H9 (cell line): ENCODE measurements at regions not wholly inside any gene's neighbourhood (a gene's known extent, or its start where the extent isn't known, plus 50 kb on each side); places are given as distances from the start of the nearest gene placed in this dataset.

Experiments used
- DNase-seq: peaks from one replicate; pipeline ENCODE4 v3.0.0-alpha.2; 2017
- H2AFZ ChIP-seq: one replicate; pipeline ENCODE4 v1.6.1; 2013; ENCODE audit warnings: mild to moderate bottlenecking, low read length, control low read depth, moderate library complexity
- H2AK5ac ChIP-seq: 2 replicates; pipeline ENCODE4 v1.6.1; 2013; ENCODE audit warnings: low read length, control low read depth, mixed read lengths; ENCODE audit not compliant: insufficient read length
- H2BK120ac ChIP-seq: one replicate; pipeline ENCODE4 v1.6.1; 2013; ENCODE audit warnings: low read depth, mild to moderate bottlenecking, low read length, control low read depth, inconsistent platforms; ENCODE audit not compliant: poor library complexity, severe bottlenecking
- H2BK12ac ChIP-seq: 2 replicates; pipeline ENCODE4 v1.6.1; 2013; ENCODE audit warnings: low read length, control low read depth, mixed read lengths, low read depth; ENCODE audit not compliant: insufficient read length
- H2BK15ac ChIP-seq: 2 replicates; pipeline ENCODE4 v1.6.1; 2013; ENCODE audit warnings: low read depth, low read length, control low read depth
- H2BK20ac ChIP-seq: one replicate; pipeline ENCODE4 v1.6.1; 2013; ENCODE audit warnings: low read depth, mild to moderate bottlenecking, low read length, control low read depth, inconsistent platforms; ENCODE audit not compliant: poor library complexity, severe bottlenecking
- H2BK5ac ChIP-seq: 2 replicates; pipeline ENCODE4 v1.6.1; 2013; ENCODE audit warnings: low read length, control low read depth, mixed read lengths; ENCODE audit not compliant: insufficient read length
- H3K14ac ChIP-seq: 2 replicates; pipeline ENCODE4 v1.6.1; 2013; ENCODE audit warnings: low read length, control low read depth; ENCODE audit not compliant: insufficient read depth
- H3K18ac ChIP-seq: 2 replicates; pipeline ENCODE4 v1.6.1; 2013; ENCODE audit warnings: low read depth, mild to moderate bottlenecking, mixed read lengths, low read length, control low read depth; ENCODE audit not compliant: insufficient read length
- H3K23ac ChIP-seq: 2 replicates; pipeline ENCODE4 v1.6.1; 2013; ENCODE audit warnings: low read length, control low read depth, mixed read lengths, low read depth; ENCODE audit not compliant: insufficient read length
- H3K23me2 ChIP-seq: 2 replicates; pipeline ENCODE4 v1.6.1; 2013; ENCODE audit warnings: low read depth, mild to moderate bottlenecking, mixed read lengths, low read length, control low read depth; ENCODE audit not compliant: insufficient read length, poor library complexity, severe bottlenecking
- H3K27ac ChIP-seq: 2 replicates; pipeline ENCODE4 v1.5.1; 2013; ENCODE audit warnings: low read length, control low read depth, mixed read lengths, low read depth; ENCODE audit not compliant: insufficient read length
- H3K27me3 ChIP-seq: 2 replicates; pipeline ENCODE4 v1.6.1; 2013; ENCODE audit warnings: low read length, control low read depth, inconsistent platforms; ENCODE audit not compliant: insufficient read depth
- H3K4ac ChIP-seq: 2 replicates; pipeline ENCODE4 v1.6.1; 2013; ENCODE audit warnings: low read depth, mild to moderate bottlenecking, control low read depth, inconsistent platforms, low read length, moderate library complexity
- H3K4me1 ChIP-seq: 2 replicates; pipeline ENCODE4 v1.6.1; 2013; ENCODE audit warnings: low read length, control low read depth, inconsistent platforms; ENCODE audit not compliant: insufficient read depth
- H3K4me2 ChIP-seq: 2 replicates; pipeline ENCODE4 v1.6.1; 2013; ENCODE audit warnings: low read length, control low read depth, mixed read lengths; ENCODE audit not compliant: insufficient read length, insufficient read depth
- H3K56ac ChIP-seq: 2 replicates; pipeline ENCODE4 v1.6.1; 2013; ENCODE audit warnings: low read depth, mild to moderate bottlenecking, mixed read lengths, low read length, control low read depth; ENCODE audit not compliant: insufficient read length
- H3K79me1 ChIP-seq: 2 replicates; pipeline ENCODE4 v1.6.1; 2013; ENCODE audit warnings: low read depth, mild to moderate bottlenecking, moderate library complexity, low read length, control low read depth, inconsistent platforms; ENCODE audit not compliant: insufficient read depth, poor library complexity, severe bottlenecking
- H3K79me2 ChIP-seq: 2 replicates; pipeline ENCODE4 v1.6.1; 2013; ENCODE audit warnings: low read length, control low read depth, inconsistent platforms; ENCODE audit not compliant: insufficient read depth
- H3K9ac ChIP-seq: 2 replicates; pipeline ENCODE4 v1.6.1; 2013; ENCODE audit warnings: low read length, control low read depth, mixed read lengths; ENCODE audit not compliant: insufficient read length; ENCODE audit errors: extremely low read depth
- H3K9me3 ChIP-seq: one replicate; pipeline ENCODE4 v1.6.1; 2013; ENCODE audit warnings: low read depth, low read length, inconsistent platforms; ENCODE audit not compliant: control insufficient read depth
- H3T11ph ChIP-seq: one replicate; pipeline ENCODE4 v1.6.1; 2013; ENCODE audit warnings: mild to moderate bottlenecking, low read length, control low read depth, inconsistent platforms
- H4K20me1 ChIP-seq: one replicate; pipeline ENCODE4 v1.6.1; 2013; ENCODE audit not compliant: control insufficient read depth, insufficient read length, insufficient read depth
- H4K5ac ChIP-seq: 2 replicates; pipeline ENCODE4 v1.6.1; 2013; ENCODE audit warnings: low read depth, mild to moderate bottlenecking, mixed read lengths, low read length, control low read depth; ENCODE audit not compliant: insufficient read length
- H4K8ac ChIP-seq: replicated peaks from 2 replicates; pipeline ENCODE4 v1.6.1; 2013; ENCODE audit warnings: low read length, control low read depth, mixed read lengths, low read depth; ENCODE audit not compliant: insufficient read length
- H4K91ac ChIP-seq: 2 replicates; pipeline ENCODE4 v1.6.1; 2013; ENCODE audit warnings: low read depth, mild to moderate bottlenecking, moderate library complexity, mixed read lengths, low read length, control low read depth; ENCODE audit not compliant: insufficient read length
- H3K27ac Mint-ChIP-seq, 3 experiments: 2 replicates in 2 of 3; 3 replicates in 1 of 3; pipeline ENCODE4 v1.8.0; 2020 to 2021; ENCODE audit warnings: mixed read lengths in 3 of 3, mild to moderate bottlenecking in 1 of 3, moderate library complexity in 1 of 3
- H3K27me3 Mint-ChIP-seq: 2 replicates; pipeline ENCODE4 v1.8.0; 2021; ENCODE audit warnings: low read depth, mild to moderate bottlenecking, moderate library complexity, mixed read lengths
- H3K36me3 Mint-ChIP-seq, 3 experiments: 2 replicates in 2 of 3; 3 replicates in 1 of 3; pipeline ENCODE4 v1.8.0; 2020 to 2021; ENCODE audit warnings: low read depth in 3 of 3, mixed read lengths in 3 of 3; ENCODE audit not compliant: insufficient read depth in 1 of 3
- H3K4me1 Mint-ChIP-seq, 2 experiments: 2 replicates each; pipeline ENCODE4 v1.8.0; 2020; ENCODE audit warnings: mixed read lengths in 2 of 2
- H3K4me3 Mint-ChIP-seq, 2 experiments: 2 replicates in 1 of 2; 3 replicates in 1 of 2; pipeline ENCODE4 v1.8.0; 2020 to 2021; ENCODE audit warnings: mild to moderate bottlenecking in 2 of 2, mixed read lengths in 2 of 2, moderate library complexity in 1 of 2
- H3K9me3 Mint-ChIP-seq, 2 experiments: 2 replicates in 1 of 2; 3 replicates in 1 of 2; pipeline ENCODE4 v1.8.0; 2020; ENCODE audit warnings: mild to moderate bottlenecking in 2 of 2, mixed read lengths in 2 of 2, moderate library complexity in 1 of 2
- WGBS: extraction: QIAGEN DNeasy Blood & Tissue Kit; methylation state at CpG from one replicate; pipeline ENCODE4 v1.1.7; 2013; ENCODE audit warnings: missing lambda C conversion rate, low lambda C conversion rate, mixed read lengths; ENCODE audit not compliant: insufficient read length; ENCODE audit errors: extremely low coverage; 5-methylcytosine and 5-hydroxymethylcytosine counted together
- TF ChIP-seq, protein P1 (sequence below): fragments of 200-600 bp; sonication (generic); conservative IDR thresholded peaks from 3 replicates; pipeline ENCODE4 v1.8.0; 2021; ENCODE audit warnings: antibody characterized with exemption, mild to moderate bottlenecking

DNA sequence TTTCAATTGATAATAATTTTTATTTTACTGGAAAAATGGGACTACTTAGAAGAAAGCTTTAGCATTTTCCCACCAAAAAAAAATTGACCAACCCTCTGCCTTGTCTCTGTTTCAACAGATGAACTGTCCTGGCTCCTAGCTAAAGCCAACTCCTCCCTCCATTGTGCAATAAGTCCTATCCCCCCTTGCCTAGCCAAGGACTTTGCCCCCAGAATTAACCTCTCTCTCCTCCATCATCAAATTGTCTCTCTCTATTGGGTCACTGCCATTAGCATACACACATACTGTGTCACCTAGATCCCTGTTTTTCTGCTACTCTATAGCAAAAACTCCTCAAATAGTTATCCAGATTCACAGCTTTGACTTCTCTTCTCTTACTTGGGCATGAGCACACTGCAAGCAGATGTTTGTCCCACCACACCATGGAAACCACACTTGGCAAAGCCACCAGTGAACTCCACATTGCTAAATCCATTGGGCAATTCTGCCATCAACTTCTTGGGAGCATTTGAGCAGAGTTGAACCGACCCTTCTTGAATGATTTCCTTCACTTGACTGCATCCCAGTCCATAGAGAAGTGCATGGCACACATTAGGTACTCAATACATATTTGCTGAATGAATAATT is 91.4 kb upstream of the NEBL start:
- Histone ChIP-seq H2AK5ac (no peak overlapping the region), H3K14ac (no peak overlapping the region), H3K4ac (no peak overlapping the region), H3K79me1 (no peaks in the 10 kb centered on the region), H4K20me1 (no peaks in the 10 kb centered on the region), H3K79me2 (no peaks in the 10 kb centered on the region), H2AFZ (no peak overlapping the region), H3K18ac (no peak overlapping the region), H2BK15ac (no peak overlapping the region), H2BK12ac (no peak overlapping the region), H3T11ph (no peak overlapping the region), H2BK20ac (no peak overlapping the region), H4K91ac (no peak overlapping the region), H4K5ac (no peak overlapping the region), H3K23ac (no peak overlapping the region), H3K4me1 (no peaks in the 10 kb centered on the region), H3K56ac (no peak overlapping the region), H3K27ac (no peak overlapping the region), H2BK120ac (no peak overlapping the region), H3K9ac (no peak overlapping the region), H4K8ac (no peak overlapping the region), H3K23me2 (no peaks in the 10 kb centered on the region), H2BK5ac (no peak overlapping the region), H3K9me3 (no peaks in the 10 kb centered on the region), H3K27me3 (no peaks in the 10 kb centered on the region), H3K4me2 (no peak overlapping the region)
- H3K27ac Mint-ChIP-seq, result no peak overlapping the region
- no peak for DNase-seq
- TF ChIP-seq, protein P1, sequence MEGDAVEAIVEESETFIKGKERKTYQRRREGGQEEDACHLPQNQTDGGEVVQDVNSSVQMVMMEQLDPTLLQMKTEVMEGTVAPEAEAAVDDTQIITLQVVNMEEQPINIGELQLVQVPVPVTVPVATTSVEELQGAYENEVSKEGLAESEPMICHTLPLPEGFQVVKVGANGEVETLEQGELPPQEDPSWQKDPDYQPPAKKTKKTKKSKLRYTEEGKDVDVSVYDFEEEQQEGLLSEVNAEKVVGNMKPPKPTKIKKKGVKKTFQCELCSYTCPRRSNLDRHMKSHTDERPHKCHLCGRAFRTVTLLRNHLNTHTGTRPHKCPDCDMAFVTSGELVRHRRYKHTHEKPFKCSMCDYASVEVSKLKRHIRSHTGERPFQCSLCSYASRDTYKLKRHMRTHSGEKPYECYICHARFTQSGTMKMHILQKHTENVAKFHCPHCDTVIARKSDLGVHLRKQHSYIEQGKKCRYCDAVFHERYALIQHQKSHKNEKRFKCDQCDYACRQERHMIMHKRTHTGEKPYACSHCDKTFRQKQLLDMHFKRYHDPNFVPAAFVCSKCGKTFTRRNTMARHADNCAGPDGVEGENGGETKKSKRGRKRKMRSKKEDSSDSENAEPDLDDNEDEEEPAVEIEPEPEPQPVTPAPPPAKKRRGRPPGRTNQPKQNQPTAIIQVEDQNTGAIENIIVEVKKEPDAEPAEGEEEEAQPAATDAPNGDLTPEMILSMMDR, result no peak
- peaks cover 3 to 5% of the 10 kb centered on the region in 2 experiments; a peak in 2 of 4 replicates for H3K4me1 Mint-ChIP-seq
- peaks cover 0 to 4% (median 2%) of the 10 kb centered on the region in 3 experiments; a peak in 2 of 7 replicates for H3K36me3 Mint-ChIP-seq
- WGBS, result no CpG with 5 or more reads among the region's 1 CpG
- peaks cover 0 to 4% of the 10 kb centered on the region in 2 experiments; a peak in 1 of 5 replicates for H3K9me3 Mint-ChIP-seq
- no peak overlapping the region for H3K4me3 Mint-ChIP-seq
- H3K27me3 Mint-ChIP-seq, result no peaks in the 10 kb centered on the region
